ENCODE measurements at regions not wholly inside any gene's neighbourhood (a gene's known extent, or its start where the extent isn't known, plus 50 kb on each side); places are given as distances from the start of the nearest gene placed in this dataset.

GRCh38 chr13:106917024-106917571 is 349.2 kb upstream of the ARGLU1 start:
- H3K4me1 ChIP-seq (ENCODE audit: insufficient read depth, low read length), result no peaks in the 10 kb centered on the region
- H3F3A ChIP-seq (ENCODE audit: low read length, unreplicated experiment), result no peaks in the 10 kb centered on the region
- H3K4me3 ChIP-seq (ENCODE audit: low read length), result no peak overlapping the region
- no peaks in the 10 kb centered on the region for H3K9me3 ChIP-seq (ENCODE audit: low read length)
- no peak for DNase-seq
- intact Hi-C loops (cut with micrococcal nuclease), result loop anchor here (5.0 kb wide), 1 partner anchor 380 kb away; the partner anchor contains the start of gene EFNB2
- ChIA-PET CTCF (no interaction called here), POLR2A (ENCODE audit: unreplicated experiment) (no interaction called here)
- TF ChIP-seq EZH2 (IDR thresholded peaks at IDR 0.05; ENCODE audit: low read length, unreplicated experiment), result no peak
- no peak for TF ChIP-seq EZH2phosphoT487 (IDR thresholded peaks at IDR 0.05; ENCODE audit: borderline replicate concordance, low read length)
- no peak for TF ChIP-seq CTCF (conservative IDR thresholded peaks at IDR 0.05; ENCODE audit: low read depth, low read length)
- H3K4me2 ChIP-seq (ENCODE audit: low read length), result peak overlapping the region; percentile 88; the same call in 1 of the 2 replicates
- H3K9me2 ChIP-seq (replicated peaks; ENCODE audit: low read length), result no peaks in the 10 kb centered on the region
- H3K9ac ChIP-seq (ENCODE audit: low read length), result no peak overlapping the region
- H3K79me2 ChIP-seq (ENCODE audit: low read length), result no peaks in the 10 kb centered on the region
- no peak for ATAC-seq
- no peaks in the 10 kb centered on the region for H3K36me3 ChIP-seq (ENCODE audit: low read depth, low read length)
- no peak overlapping the region for H3K27ac ChIP-seq (ENCODE audit: low read length)
- no TSS peak for BruUV-seq (replicated peaks)
- no peaks in the 10 kb centered on the region for H4K20me1 ChIP-seq (ENCODE audit: low read length)
- H3K27me3 ChIP-seq (ENCODE audit: low read length), result no peaks in the 10 kb centered on the region
- H2AFZ ChIP-seq (ENCODE audit: low read length), result peak overlapping the region; percentile 96; the same call in 1 of the 2 replicates

- Histone ChIP-seq H3K9me2 (replicated peaks; ENCODE audit: low read length) (no peaks in the 10 kb centered on the region), H3F3A (ENCODE audit: low read length, unreplicated experiment) (no peaks in the 10 kb centered on the region), H3K9me3 (ENCODE audit: low read length) (no peaks in the 10 kb centered on the region), H3K9ac (ENCODE audit: low read length) (no peak overlapping the region), H3K4me1 (ENCODE audit: insufficient read depth, low read length) (no peaks in the 10 kb centered on the region), H3K4me2 (ENCODE audit: low read length) (no peak overlapping the region), H3K27me3 (ENCODE audit: low read length) (no peaks in the 10 kb centered on the region), H3K79me2 (ENCODE audit: low read length) (no peaks in the 10 kb centered on the region), H3K36me3 (ENCODE audit: low read depth, low read length) (no peaks in the 10 kb centered on the region), H3K27ac (ENCODE audit: low read length) (no peak overlapping the region), H3K4me3 (ENCODE audit: low read length) (no peak overlapping the region), H2AFZ (ENCODE audit: low read length) (no peak overlapping the region), H4K20me1 (ENCODE audit: low read length) (no peaks in the 10 kb centered on the region)
- DNase-seq (no peak), ATAC-seq (no peak)
- ChIA-PET CTCF (no interaction called here), POLR2A (ENCODE audit: unreplicated experiment) (no interaction called here)
- no peak for TF ChIP-seq EZH2phosphoT487 (IDR thresholded peaks at IDR 0.05; ENCODE audit: borderline replicate concordance, low read length)
- TF ChIP-seq CTCF (conservative IDR thresholded peaks at IDR 0.05; ENCODE audit: low read depth, low read length), result no peak
- TF ChIP-seq EZH2 (IDR thresholded peaks at IDR 0.05; ENCODE audit: low read length, unreplicated experiment), result no peak
- intact Hi-C loops (cut with micrococcal nuclease), result loop anchor here (5.0 kb wide), 1 partner anchor 379 kb away; the partner anchor contains the start of gene EFNB2
- no TSS peak for BruUV-seq (replicated peaks)
Measured at GRCh38 chr13:106916329-106916976, 348.5 kb upstream of the ARGLU1 start.

GRCh38 chr13:106915146-106915545 is 347.2 kb upstream of the ARGLU1 start:
- H3K9ac ChIP-seq (ENCODE audit: low read length), result no peak overlapping the region
- ChIA-PET POLR2A (ENCODE audit: unreplicated experiment) (no interaction called here), CTCF (no interaction called here)
- BruUV-seq (replicated peaks), result no TSS peak
- H3K9me2 ChIP-seq (replicated peaks; ENCODE audit: low read length), result no peaks in the 10 kb centered on the region
- no peak for DNase-seq
- no peaks in the 10 kb centered on the region for H3F3A ChIP-seq (ENCODE audit: low read length, unreplicated experiment)
- no peaks in the 10 kb centered on the region for H3K4me1 ChIP-seq (ENCODE audit: insufficient read depth, low read length)
- H3K4me3 ChIP-seq (ENCODE audit: low read length), result no peak overlapping the region
- H3K79me2 ChIP-seq (ENCODE audit: low read length), result no peaks in the 10 kb centered on the region
- H3K9me3 ChIP-seq (ENCODE audit: low read length), result no peaks in the 10 kb centered on the region
- no peak for ATAC-seq
- H3K36me3 ChIP-seq (ENCODE audit: low read depth, low read length), result no peaks in the 10 kb centered on the region
- no peak overlapping the region for H3K27ac ChIP-seq (ENCODE audit: low read length)
- intact Hi-C loops (cut with micrococcal nuclease), result loop anchor here (5.0 kb wide), 1 partner anchor 378 kb away; the partner anchor contains the start of gene EFNB2
- H4K20me1 ChIP-seq (ENCODE audit: low read length), result no peaks in the 10 kb centered on the region
- no peak overlapping the region for H3K4me2 ChIP-seq (ENCODE audit: low read length)
- 0 out of 2 replicates have a peak, but pooled peaks cover 3% of the 10 kb centered on the region for H3K27me3 ChIP-seq (ENCODE audit: low read length)
- TF ChIP-seq EZH2phosphoT487 (IDR thresholded peaks at IDR 0.05; ENCODE audit: borderline replicate concordance, low read length) (no peak), EZH2 (IDR thresholded peaks at IDR 0.05; ENCODE audit: low read length, unreplicated experiment) (no peak), CTCF (conservative IDR thresholded peaks at IDR 0.05; ENCODE audit: low read depth, low read length) (no peak)
- H2AFZ ChIP-seq (ENCODE audit: low read length), result no peak overlapping the region

All from PC-3 (cell line).